ENCODE measurements at regions not wholly inside any gene's neighbourhood (a gene's known extent, or its start where the extent isn't known, plus 50 kb on each side); places are given as distances from the start of the nearest gene placed in this dataset.

- no peak for DNase-seq (ENCODE audit: low read depth, low spot score)
- in situ Hi-C loops (cut with HindIII; ENCODE audit: low pct_unique_long_range_greater_than_20kb, low sequenced_read_pairs), result no loop called here
Measured at GRCh38 chr2:220215785-220216184, 588.4 kb downstream of the SLC4A3 start.

GRCh38 chr2:220219371-220219770 lies 591.9 kb downstream of the SLC4A3 start:
- in situ Hi-C loops (cut with HindIII; ENCODE audit: low pct_unique_long_range_greater_than_20kb, low sequenced_read_pairs), result no loop called here
- DNase-seq (ENCODE audit: low read depth, low spot score), result no peak

GRCh38 chr2:220220009-220220408 lies 592.6 kb downstream of the SLC4A3 start:
- in situ Hi-C loops (cut with HindIII; ENCODE audit: low pct_unique_long_range_greater_than_20kb, low sequenced_read_pairs), result no loop called here
- no peak for DNase-seq (ENCODE audit: low read depth, low spot score)

- DNase-seq (ENCODE audit: low read depth, low spot score), result no peak
- in situ Hi-C loops (cut with HindIII; ENCODE audit: low pct_unique_long_range_greater_than_20kb, low sequenced_read_pairs), result no loop called here
Measured at GRCh38 chr2:220221992-220222391, 594.6 kb downstream of the SLC4A3 start.

GRCh38 chr2:220224691-220225543 lies 597.5 kb downstream of the SLC4A3 start:
- DNase-seq (ENCODE audit: low read depth, low spot score), result no peak
- in situ Hi-C loops (cut with HindIII; ENCODE audit: low pct_unique_long_range_greater_than_20kb, low sequenced_read_pairs), result no loop called here

GRCh38 chr2:220226076-220226475 lies 598.6 kb downstream of the SLC4A3 start:
- no peak for DNase-seq (ENCODE audit: low read depth, low spot score)
- in situ Hi-C loops (cut with HindIII; ENCODE audit: low pct_unique_long_range_greater_than_20kb, low sequenced_read_pairs), result no loop called here

GRCh38 chr2:220226546-220226945 lies 599.1 kb downstream of the SLC4A3 start:
- in situ Hi-C loops (cut with HindIII; ENCODE audit: low pct_unique_long_range_greater_than_20kb, low sequenced_read_pairs), result no loop called here
- DNase-seq (ENCODE audit: low read depth, low spot score), result no peak

- in situ Hi-C loops (cut with HindIII; ENCODE audit: low pct_unique_long_range_greater_than_20kb, low sequenced_read_pairs), result no loop called here
- DNase-seq (ENCODE audit: low read depth, low spot score), result no peak
Measured at GRCh38 chr2:220227266-220227920, 600.0 kb downstream of the SLC4A3 start.

- in situ Hi-C loops (cut with HindIII; ENCODE audit: low pct_unique_long_range_greater_than_20kb, low sequenced_read_pairs), result no loop called here
- DNase-seq (ENCODE audit: low read depth, low spot score), result no peak
Measured at GRCh38 chr2:220228310-220229006, 601.0 kb downstream of the SLC4A3 start.

- in situ Hi-C loops (cut with HindIII; ENCODE audit: low pct_unique_long_range_greater_than_20kb, low sequenced_read_pairs), result no loop called here
Measured at GRCh38 chr2:220240641-220241040, 613.2 kb downstream of the SLC4A3 start.

GRCh38 chr2:220241423-220241822 lies 614.0 kb downstream of the SLC4A3 start:
- in situ Hi-C loops (cut with HindIII; ENCODE audit: low pct_unique_long_range_greater_than_20kb, low sequenced_read_pairs), result no loop called here
- DNase-seq (ENCODE audit: low read depth, low spot score), result no peak

More at GRCh38 chr2:220240641-220241040, 613.2 kb downstream of the SLC4A3 start:
- no peak for DNase-seq (ENCODE audit: low read depth, low spot score)

GRCh38 chr2:220243571-220243970 lies 616.1 kb downstream of the SLC4A3 start:
- in situ Hi-C loops (cut with HindIII; ENCODE audit: low pct_unique_long_range_greater_than_20kb, low sequenced_read_pairs), result no loop called here
- DNase-seq (ENCODE audit: low read depth, low spot score), result no peak

GRCh38 chr2:220246386-220246785 lies 619.0 kb downstream of the SLC4A3 start:
- in situ Hi-C loops (cut with HindIII; ENCODE audit: low pct_unique_long_range_greater_than_20kb, low sequenced_read_pairs), result no loop called here
- DNase-seq (ENCODE audit: low read depth, low spot score), result no peak

GRCh38 chr2:220247588-220248350 lies 620.3 kb downstream of the SLC4A3 start:
- no peak for DNase-seq (ENCODE audit: low read depth, low spot score)
- in situ Hi-C loops (cut with HindIII; ENCODE audit: low pct_unique_long_range_greater_than_20kb, low sequenced_read_pairs), result no loop called here

- in situ Hi-C loops (cut with HindIII; ENCODE audit: low pct_unique_long_range_greater_than_20kb, low sequenced_read_pairs), result no loop called here
- no peak for DNase-seq (ENCODE audit: low read depth, low spot score)
Measured at GRCh38 chr2:220259662-220260061, 632.2 kb downstream of the SLC4A3 start.

GRCh38 chr2:220263300-220263699 lies 635.9 kb downstream of the SLC4A3 start:
- no peak for DNase-seq (ENCODE audit: low read depth, low spot score)
- in situ Hi-C loops (cut with HindIII; ENCODE audit: low pct_unique_long_range_greater_than_20kb, low sequenced_read_pairs), result no loop called here

- no peak for DNase-seq (ENCODE audit: low read depth, low spot score)
- in situ Hi-C loops (cut with HindIII; ENCODE audit: low pct_unique_long_range_greater_than_20kb, low sequenced_read_pairs), result no loop called here
Measured at GRCh38 chr2:220269367-220269766, 641.9 kb downstream of the SLC4A3 start.
